GM12878 (cell line): ENCODE measurements at regions not wholly inside any gene's neighbourhood (a gene's known extent, or its start where the extent isn't known, plus 50 kb on each side); places are given as distances from the start of the nearest gene placed in this dataset.

ENCODE experiments used
- ATAC-seq: fragments of 200-7000 bp; cut with Tn5 transposase; 3 replicates; pipeline ENCODE4 v1.9.1; 2020; ENCODE audit warnings: mild to moderate bottlenecking, moderate library complexity
- BruUV-seq: library from RNA; stranded (reverse); fragments of 400-500 nt; replicated peaks from 2 replicates; lab custom pipeline; 2021; lab: Mats Ljungman, UMichigan
- CTCF ChIA-PET: fragments of 300-600 bp; sonication (Branson Sonifier 250); formaldehyde crosslinking; extraction: SDS; loops from one replicate; lab custom pipeline; 2021; ENCODE audit warnings: inconsistent platforms; lab: Yijun Ruan, JAX
- POLR2A ChIA-PET: fragments of 350-600 bp; formaldehyde crosslinking; extraction: SDS; loops from one replicate; lab custom pipeline; 2021; ENCODE audit warnings: inconsistent platforms; lab: Charles Lee
- RAD21 ChIA-PET: fragments of 300-600 bp; sonication (Branson Sonifier 250); formaldehyde crosslinking; loops from one replicate; lab custom pipeline; 2023; ENCODE audit warnings: antibody characterized with exemption; ENCODE audit not compliant: unreplicated experiment; lab: Charles Lee
- SMC1A ChIA-PET: fragments of 300-600 bp; sonication (Branson Sonifier 250); formaldehyde crosslinking; loops from one replicate; lab custom pipeline; 2023; ENCODE audit not compliant: unreplicated experiment, uncharacterized antibody; lab: Charles Lee
- DNase-seq: peaks from one replicate; pipeline ENCODE4 v3.0.0-alpha.2; 2011; ENCODE audit warnings: low read depth, low spot score
- FAIRE-seq: peaks from 3 replicates; lab custom pipeline; 2011; peaks lifted over from hg19 to GRCh38; lab: Jason Lieb, UNC
- H2AFZ ChIP-seq: 2 replicates; pipeline ENCODE4 v1.6.0; 2011; ENCODE audit warnings: low read depth, low read length, control low read depth; ENCODE audit not compliant: control insufficient read depth
- H3K27ac ChIP-seq: 2 replicates; pipeline ENCODE4 v1.5.1; 2011; ENCODE audit warnings: control low read depth; ENCODE audit not compliant: control insufficient read depth, insufficient read depth
- H3K27me3 ChIP-seq, 2 experiments: replicated peaks in 1 of 2; 2 replicates each; pipeline versions ENCODE4 v1.6.0 to v1.6.1; 2011; ENCODE audit warnings: low read length in 1 of 2; ENCODE audit not compliant: control insufficient read depth in 2 of 2, insufficient read depth in 2 of 2
- H3K36me3 ChIP-seq, 2 experiments: 2 replicates each; pipeline ENCODE4 v1.5.1; 2011; ENCODE audit warnings: low read length in 1 of 2; ENCODE audit not compliant: control insufficient read depth in 2 of 2, insufficient read depth in 2 of 2
- H3K4me1 ChIP-seq: 2 replicates; pipeline ENCODE4 v1.6.1; 2011; ENCODE audit warnings: mild to moderate bottlenecking, low read length, moderate library complexity, mixed read lengths; ENCODE audit not compliant: control insufficient read depth, insufficient read depth
- H3K4me2 ChIP-seq: 2 replicates; pipeline ENCODE4 v1.6.0; 2011; ENCODE audit warnings: control low read depth; ENCODE audit not compliant: control insufficient read depth, insufficient read depth
- H3K4me3 ChIP-seq: fragments of 200-600 bp; sonication (generic); 2 replicates; pipeline ENCODE4 v1.5.1; 2016
- H3K79me2 ChIP-seq: 2 replicates; pipeline ENCODE4 v1.6.0; 2011; ENCODE audit warnings: low read length; ENCODE audit not compliant: control insufficient read depth, insufficient read depth
- H3K9ac ChIP-seq: 2 replicates; pipeline ENCODE4 v1.8.0; 2011; ENCODE audit warnings: low read length, control low read depth, mixed read lengths; ENCODE audit not compliant: control insufficient read depth, insufficient read depth
- H3K9me3 ChIP-seq: replicated peaks from 3 replicates; pipeline ENCODE4 v1.5.1; 2011; ENCODE audit warnings: mild to moderate bottlenecking, low read length; ENCODE audit not compliant: control insufficient read depth, insufficient read depth
- H4K20me1 ChIP-seq: 2 replicates; pipeline ENCODE4 v1.6.0; 2011; ENCODE audit not compliant: control insufficient read depth, insufficient read depth
- IKZF2 ChIP-seq, 2 experiments: fragments of 450-650 bp; IDR thresholded peaks; 2 replicates each; pipeline ENCODE4 v1.6.1; 2017; ENCODE audit warnings: mild to moderate bottlenecking in 2 of 2, moderate library complexity in 2 of 2
- MEF2B ChIP-seq: fragments of 450-650 bp; IDR thresholded peaks from 2 replicates; pipeline ENCODE4 v1.6.1; 2018; ENCODE audit warnings: mild to moderate bottlenecking, moderate library complexity; ENCODE audit not compliant: partially characterized antibody, poor library complexity, severe bottlenecking
- MTA3 ChIP-seq: IDR thresholded peaks from 2 replicates; pipeline ENCODE4 v1.6.1; 2012; ENCODE audit warnings: low read length, inconsistent platforms, borderline replicate concordance
- NFYA ChIP-seq: IDR thresholded peaks from 2 replicates; pipeline ENCODE4 v1.6.1; 2011; ENCODE audit warnings: low read depth, mild to moderate bottlenecking, low read length, improper control_type of control experiment, borderline replicate concordance
- PML ChIP-seq: IDR thresholded peaks from 2 replicates; pipeline ENCODE4 v1.6.1; 2012; ENCODE audit warnings: low read length, inconsistent platforms
- RUNX3 ChIP-seq: IDR thresholded peaks from 2 replicates; pipeline ENCODE4 v1.6.1; 2012; ENCODE audit warnings: low read length, inconsistent platforms
- SRF ChIP-seq, 2 experiments: IDR thresholded peaks; 2 replicates each; pipeline ENCODE4 v1.6.1; 2011; ENCODE audit warnings: low read depth in 2 of 2, low read length in 2 of 2, mild to moderate bottlenecking in 1 of 2, moderate library complexity in 1 of 2
- STAT1 ChIP-seq: fragments of 450-650 bp; conservative IDR thresholded peaks from 2 replicates; pipeline ENCODE4 v1.6.1; 2014; ENCODE audit warnings: antibody characterized with exemption, mild to moderate bottlenecking
- WGBS: methylation state at CpG from one replicate; pipeline ENCODE4 v1.1.6; 2016; ENCODE audit warnings: low lambda C conversion rate; ENCODE audit not compliant: insufficient replicate concordance, insufficient coverage; ENCODE audit errors: missing lambda C conversion rate; 5-methylcytosine and 5-hydroxymethylcytosine counted together
- in situ Hi-C: fragments of 300-500 bp; cut with MboI; formaldehyde crosslinking; loops from 9 replicates; pipeline ENCODE4 v1.14.3; 2018; ENCODE audit warnings: mixed read lengths
- intact Hi-C: fragments of 100-400 bp; cut with micrococcal nuclease; formaldehyde crosslinking; loops from one replicate; pipeline ENCODE4 v1.14.2; 2022; ENCODE audit not compliant: unreplicated experiment
- TF ChIP-seq, protein P1 (sequence below): IDR thresholded peaks from 2 replicates; pipeline ENCODE4 v1.6.1; 2012; ENCODE audit warnings: mild to moderate bottlenecking, low read depth, low read length
- TF ChIP-seq, protein P2 (sequence below): fragments of 450-650 bp; formaldehyde crosslinking; IDR thresholded peaks from 2 replicates; pipeline ENCODE4 v1.5.0; 2022; ENCODE audit warnings: mild to moderate bottlenecking, missing genetic modification characterization
- TF ChIP-seq, protein P3 (sequence below): fragments of 450-650 bp; IDR thresholded peaks from 2 replicates; pipeline ENCODE4 v1.6.1; 2017; ENCODE audit warnings: mild to moderate bottlenecking, moderate library complexity

DNA sequence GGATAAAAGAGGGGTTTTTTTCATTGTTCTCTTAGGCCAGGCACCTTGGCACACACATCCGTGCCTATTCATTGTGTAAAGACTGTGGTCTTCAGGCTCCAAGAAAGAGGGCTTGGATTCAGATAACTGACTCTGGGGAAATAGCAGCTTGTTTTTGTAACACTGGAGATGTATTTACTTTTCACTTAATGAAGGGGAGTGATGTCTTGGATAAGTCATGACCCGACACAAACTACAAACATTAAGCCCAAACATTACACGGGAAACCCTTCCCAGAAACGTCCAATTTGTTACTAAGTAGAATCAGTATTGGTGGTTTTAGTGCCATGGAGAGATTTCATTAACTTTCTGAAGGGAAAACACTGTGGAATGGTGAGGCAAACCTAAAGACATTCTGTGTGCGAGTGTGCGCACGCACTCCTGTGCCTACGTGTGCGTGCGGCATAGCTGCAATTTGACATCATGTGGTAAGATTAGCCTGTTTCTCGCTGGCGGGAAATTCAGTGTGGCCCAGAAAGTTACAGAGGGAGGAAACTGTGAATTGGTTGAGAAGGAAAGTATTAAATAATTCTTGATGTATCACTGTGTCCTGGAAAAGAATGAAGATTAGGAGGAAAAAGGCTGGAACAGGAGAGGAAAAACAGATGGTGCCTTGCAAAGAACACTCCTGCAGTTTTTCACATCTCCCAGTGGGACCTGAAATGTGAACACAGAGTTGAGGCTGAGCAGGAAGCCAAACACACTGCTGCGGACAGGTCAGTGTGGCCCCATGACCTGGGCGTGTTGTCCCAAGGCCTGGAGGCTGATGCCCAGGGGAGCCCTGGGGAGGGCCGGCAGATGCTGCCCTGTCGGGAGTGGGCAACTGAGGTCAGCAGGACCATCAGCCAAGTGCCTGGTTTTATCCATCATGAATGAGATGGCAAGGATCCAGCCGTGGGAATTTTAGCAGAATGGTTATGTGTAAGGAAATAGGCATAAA lies 108.5 kb downstream of the GAS1 start:
- Histone ChIP-seq H3K4me3 (no peak overlapping the region), H3K9me3 (no peaks in the 10 kb centered on the region), H3K79me2 (no peaks in the 10 kb centered on the region), H3K27ac (no peak overlapping the region), H4K20me1 (no peaks in the 10 kb centered on the region), H2AFZ (no peak overlapping the region), H3K36me3 (no peaks in the 10 kb centered on the region), H3K4me2 (no peak overlapping the region), H3K4me1 (no peaks in the 10 kb centered on the region), H3K9ac (no peak overlapping the region), H3K27me3 (peaks cover 0 to under 1% of the 10 kb centered on the region in 2 experiments; a peak in 1 of 4 replicates)
- FAIRE-seq (no peak), DNase-seq (no peak), ATAC-seq (no peak)
- in situ Hi-C loops = no loop called here
- CTCF ChIA-PET = no interaction called here
- 65% methylated on average over 17 of the region's 17 CpGs for WGBS
- POLR2A ChIA-PET = no interaction called here
- SMC1A ChIA-PET = no interaction called here
- BruUV-seq = no TSS peak
- TF ChIP-seq PML = no peak
- no peak for TF ChIP-seq IKZF2 (IDR thresholded peaks at IDR 0.05)
- no peak for TF ChIP-seq MEF2B
- TF ChIP-seq, protein P1, sequence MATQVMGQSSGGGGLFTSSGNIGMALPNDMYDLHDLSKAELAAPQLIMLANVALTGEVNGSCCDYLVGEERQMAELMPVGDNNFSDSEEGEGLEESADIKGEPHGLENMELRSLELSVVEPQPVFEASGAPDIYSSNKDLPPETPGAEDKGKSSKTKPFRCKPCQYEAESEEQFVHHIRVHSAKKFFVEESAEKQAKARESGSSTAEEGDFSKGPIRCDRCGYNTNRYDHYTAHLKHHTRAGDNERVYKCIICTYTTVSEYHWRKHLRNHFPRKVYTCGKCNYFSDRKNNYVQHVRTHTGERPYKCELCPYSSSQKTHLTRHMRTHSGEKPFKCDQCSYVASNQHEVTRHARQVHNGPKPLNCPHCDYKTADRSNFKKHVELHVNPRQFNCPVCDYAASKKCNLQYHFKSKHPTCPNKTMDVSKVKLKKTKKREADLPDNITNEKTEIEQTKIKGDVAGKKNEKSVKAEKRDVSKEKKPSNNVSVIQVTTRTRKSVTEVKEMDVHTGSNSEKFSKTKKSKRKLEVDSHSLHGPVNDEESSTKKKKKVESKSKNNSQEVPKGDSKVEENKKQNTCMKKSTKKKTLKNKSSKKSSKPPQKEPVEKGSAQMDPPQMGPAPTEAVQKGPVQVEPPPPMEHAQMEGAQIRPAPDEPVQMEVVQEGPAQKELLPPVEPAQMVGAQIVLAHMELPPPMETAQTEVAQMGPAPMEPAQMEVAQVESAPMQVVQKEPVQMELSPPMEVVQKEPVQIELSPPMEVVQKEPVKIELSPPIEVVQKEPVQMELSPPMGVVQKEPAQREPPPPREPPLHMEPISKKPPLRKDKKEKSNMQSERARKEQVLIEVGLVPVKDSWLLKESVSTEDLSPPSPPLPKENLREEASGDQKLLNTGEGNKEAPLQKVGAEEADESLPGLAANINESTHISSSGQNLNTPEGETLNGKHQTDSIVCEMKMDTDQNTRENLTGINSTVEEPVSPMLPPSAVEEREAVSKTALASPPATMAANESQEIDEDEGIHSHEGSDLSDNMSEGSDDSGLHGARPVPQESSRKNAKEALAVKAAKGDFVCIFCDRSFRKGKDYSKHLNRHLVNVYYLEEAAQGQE = no peak
- no peak for TF ChIP-seq RUNX3
- TF ChIP-seq, protein P2, sequence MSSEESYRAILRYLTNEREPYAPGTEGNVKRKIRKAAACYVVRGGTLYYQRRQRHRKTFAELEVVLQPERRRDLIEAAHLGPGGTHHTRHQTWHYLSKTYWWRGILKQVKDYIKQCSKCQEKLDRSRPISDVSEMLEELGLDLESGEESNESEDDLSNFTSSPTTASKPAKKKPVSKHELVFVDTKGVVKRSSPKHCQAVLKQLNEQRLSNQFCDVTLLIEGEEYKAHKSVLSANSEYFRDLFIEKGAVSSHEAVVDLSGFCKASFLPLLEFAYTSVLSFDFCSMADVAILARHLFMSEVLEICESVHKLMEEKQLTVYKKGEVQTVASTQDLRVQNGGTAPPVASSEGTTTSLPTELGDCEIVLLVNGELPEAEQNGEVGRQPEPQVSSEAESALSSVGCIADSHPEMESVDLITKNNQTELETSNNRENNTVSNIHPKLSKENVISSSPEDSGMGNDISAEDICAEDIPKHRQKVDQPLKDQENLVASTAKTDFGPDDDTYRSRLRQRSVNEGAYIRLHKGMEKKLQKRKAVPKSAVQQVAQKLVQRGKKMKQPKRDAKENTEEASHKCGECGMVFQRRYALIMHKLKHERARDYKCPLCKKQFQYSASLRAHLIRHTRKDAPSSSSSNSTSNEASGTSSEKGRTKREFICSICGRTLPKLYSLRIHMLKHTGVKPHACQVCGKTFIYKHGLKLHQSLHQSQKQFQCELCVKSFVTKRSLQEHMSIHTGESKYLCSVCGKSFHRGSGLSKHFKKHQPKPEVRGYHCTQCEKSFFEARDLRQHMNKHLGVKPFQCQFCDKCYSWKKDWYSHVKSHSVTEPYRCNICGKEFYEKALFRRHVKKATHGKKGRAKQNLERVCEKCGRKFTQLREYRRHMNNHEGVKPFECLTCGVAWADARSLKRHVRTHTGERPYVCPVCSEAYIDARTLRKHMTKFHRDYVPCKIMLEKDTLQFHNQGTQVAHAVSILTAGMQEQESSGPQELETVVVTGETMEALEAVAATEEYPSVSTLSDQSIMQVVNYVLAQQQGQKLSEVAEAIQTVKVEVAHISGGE (CRISPR knock-in tag) = no peak
- TF ChIP-seq STAT1 = no peak
- no peak for TF ChIP-seq MTA3
- TF ChIP-seq SRF (IDR thresholded peaks at IDR 0.05; ENCODE audit: low read depth in 2 of 2, low read length in 2 of 2) = no peak
- TF ChIP-seq, protein P3, sequence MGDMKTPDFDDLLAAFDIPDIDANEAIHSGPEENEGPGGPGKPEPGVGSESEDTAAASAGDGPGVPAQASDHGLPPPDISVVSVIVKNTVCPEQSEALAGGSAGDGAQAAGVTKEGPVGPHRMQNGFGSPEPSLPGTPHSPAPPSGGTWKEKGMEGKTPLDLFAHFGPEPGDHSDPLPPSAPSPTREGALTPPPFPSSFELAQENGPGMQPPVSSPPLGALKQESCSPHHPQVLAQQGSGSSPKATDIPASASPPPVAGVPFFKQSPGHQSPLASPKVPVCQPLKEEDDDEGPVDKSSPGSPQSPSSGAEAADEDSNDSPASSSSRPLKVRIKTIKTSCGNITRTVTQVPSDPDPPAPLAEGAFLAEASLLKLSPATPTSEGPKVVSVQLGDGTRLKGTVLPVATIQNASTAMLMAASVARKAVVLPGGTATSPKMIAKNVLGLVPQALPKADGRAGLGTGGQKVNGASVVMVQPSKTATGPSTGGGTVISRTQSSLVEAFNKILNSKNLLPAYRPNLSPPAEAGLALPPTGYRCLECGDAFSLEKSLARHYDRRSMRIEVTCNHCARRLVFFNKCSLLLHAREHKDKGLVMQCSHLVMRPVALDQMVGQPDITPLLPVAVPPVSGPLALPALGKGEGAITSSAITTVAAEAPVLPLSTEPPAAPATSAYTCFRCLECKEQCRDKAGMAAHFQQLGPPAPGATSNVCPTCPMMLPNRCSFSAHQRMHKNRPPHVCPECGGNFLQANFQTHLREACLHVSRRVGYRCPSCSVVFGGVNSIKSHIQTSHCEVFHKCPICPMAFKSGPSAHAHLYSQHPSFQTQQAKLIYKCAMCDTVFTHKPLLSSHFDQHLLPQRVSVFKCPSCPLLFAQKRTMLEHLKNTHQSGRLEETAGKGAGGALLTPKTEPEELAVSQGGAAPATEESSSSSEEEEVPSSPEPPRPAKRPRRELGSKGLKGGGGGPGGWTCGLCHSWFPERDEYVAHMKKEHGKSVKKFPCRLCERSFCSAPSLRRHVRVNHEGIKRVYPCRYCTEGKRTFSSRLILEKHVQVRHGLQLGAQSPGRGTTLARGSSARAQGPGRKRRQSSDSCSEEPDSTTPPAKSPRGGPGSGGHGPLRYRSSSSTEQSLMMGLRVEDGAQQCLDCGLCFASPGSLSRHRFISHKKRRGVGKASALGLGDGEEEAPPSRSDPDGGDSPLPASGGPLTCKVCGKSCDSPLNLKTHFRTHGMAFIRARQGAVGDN = no peak
- TF ChIP-seq NFYA = no peak
- RAD21 ChIA-PET = no interaction called here
- intact Hi-C loops = no loop called here
